HEK293T (cell line): ENCODE measurements at regions not wholly inside any gene's neighbourhood (a gene's known extent, or its start where the extent isn't known, plus 50 kb on each side); places are given as distances from the start of the nearest gene placed in this dataset.

Source experiments
- ELF4 ChIP-seq: fragments of 450-650 bp; IDR thresholded peaks from 2 replicates; pipeline ENCODE4 v1.6.1; 2017; ENCODE audit warnings: antibody characterized with exemption
- FOXA1 ChIP-seq: fragments of 450-650 bp; IDR thresholded peaks from 2 replicates; pipeline ENCODE4 v1.6.1; 2016; ENCODE audit warnings: mild to moderate bottlenecking
- FOXM1 ChIP-seq: fragments of 450-650 bp; IDR thresholded peaks from 2 replicates; pipeline ENCODE4 v1.6.1; 2017; ENCODE audit warnings: mild to moderate bottlenecking, borderline replicate concordance
- L3MBTL2 ChIP-seq: fragments of 450-650 bp; conservative IDR thresholded peaks from 2 replicates; pipeline ENCODE4 v1.6.1; 2016; ENCODE audit warnings: mild to moderate bottlenecking
- LEF1 ChIP-seq: fragments of 450-650 bp; IDR thresholded peaks from 2 replicates; pipeline ENCODE4 v1.6.1; 2017; ENCODE audit warnings: mild to moderate bottlenecking, borderline replicate concordance
- SUZ12 ChIP-seq: fragments of 450-650 bp; IDR thresholded peaks from 2 replicates; pipeline ENCODE4 v1.6.1; 2016; ENCODE audit warnings: mild to moderate bottlenecking
- TARDBP ChIP-seq: fragments of 450-650 bp; IDR thresholded peaks from 2 replicates; pipeline ENCODE4 v1.6.1; 2016
- TF ChIP-seq, protein P1 (sequence below): fragments of 450-650 bp; IDR thresholded peaks from 2 replicates; pipeline ENCODE4 v1.6.1; 2016

DNA sequence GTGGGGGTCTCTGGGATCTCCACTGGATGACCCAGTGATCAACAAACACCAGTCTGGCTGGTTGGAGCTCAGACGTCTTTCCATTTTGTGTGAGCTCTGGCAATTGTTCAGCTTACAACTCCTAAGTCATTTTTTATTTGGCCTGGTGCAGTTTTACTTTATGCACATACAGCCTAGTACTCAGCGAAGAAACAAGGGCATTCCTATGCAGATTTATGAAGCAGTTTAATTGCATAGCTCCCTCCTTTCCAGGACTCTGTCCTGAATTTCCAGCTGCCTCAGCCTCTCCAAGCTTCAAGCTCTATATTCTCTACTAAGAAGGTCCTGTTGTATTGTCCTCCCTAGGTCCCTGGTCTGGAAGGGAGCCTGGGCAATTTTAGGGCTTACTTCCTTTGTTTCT lies 145.6 kb upstream of the GALNT17 start:
- TF ChIP-seq L3MBTL2 (no peak), ELF4 (no peak), TARDBP (no peak), LEF1 (no peak), FOXA1 (no peak), SUZ12 (no peak), FOXM1 (no peak)
- TF ChIP-seq, protein P1, sequence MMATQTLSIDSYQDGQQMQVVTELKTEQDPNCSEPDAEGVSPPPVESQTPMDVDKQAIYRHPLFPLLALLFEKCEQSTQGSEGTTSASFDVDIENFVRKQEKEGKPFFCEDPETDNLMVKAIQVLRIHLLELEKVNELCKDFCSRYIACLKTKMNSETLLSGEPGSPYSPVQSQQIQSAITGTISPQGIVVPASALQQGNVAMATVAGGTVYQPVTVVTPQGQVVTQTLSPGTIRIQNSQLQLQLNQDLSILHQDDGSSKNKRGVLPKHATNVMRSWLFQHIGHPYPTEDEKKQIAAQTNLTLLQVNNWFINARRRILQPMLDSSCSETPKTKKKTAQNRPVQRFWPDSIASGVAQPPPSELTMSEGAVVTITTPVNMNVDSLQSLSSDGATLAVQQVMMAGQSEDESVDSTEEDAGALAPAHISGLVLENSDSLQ = no peak
